ENCODE measurements at regions not wholly inside any gene's neighbourhood (a gene's known extent, or its start where the extent isn't known, plus 50 kb on each side); places are given as distances from the start of the nearest gene placed in this dataset.

- TF ChIP-seq CTCF (IDR thresholded peaks at IDR 0.05; ENCODE audit: borderline replicate concordance, control extremely low read depth, extremely low read depth, insufficient read depth, missing control alignments): no peak
- in situ Hi-C loops (cut with MboI; ENCODE audit: low sequenced_read_pairs, unreplicated experiment): no loop called here
- no peak for DNase-seq (ENCODE audit: low spot score)
Measured at GRCh38 chr16:35449663-35450062, 1990.3 kb downstream of the TP53TG3F start.

- TF ChIP-seq CTCF (IDR thresholded peaks at IDR 0.05; ENCODE audit: borderline replicate concordance, control extremely low read depth, extremely low read depth, insufficient read depth, missing control alignments): no peak
- no peak for DNase-seq (ENCODE audit: low spot score)
- in situ Hi-C loops (cut with MboI; ENCODE audit: low sequenced_read_pairs, unreplicated experiment): no loop called here
Measured at GRCh38 chr16:35450648-35451047, 1991.2 kb downstream of the TP53TG3F start.

GRCh38 chr16:35452471-35452870, 1993.1 kb downstream of the TP53TG3F start:
- DNase-seq (ENCODE audit: low spot score): no peak
- in situ Hi-C loops (cut with MboI; ENCODE audit: low sequenced_read_pairs, unreplicated experiment): no loop called here
- TF ChIP-seq CTCF (IDR thresholded peaks at IDR 0.05; ENCODE audit: borderline replicate concordance, control extremely low read depth, extremely low read depth, insufficient read depth, missing control alignments): no peak

- TF ChIP-seq CTCF (IDR thresholded peaks at IDR 0.05; ENCODE audit: borderline replicate concordance, control extremely low read depth, extremely low read depth, insufficient read depth, missing control alignments): no peak
- no peak for DNase-seq (ENCODE audit: low spot score)
- in situ Hi-C loops (cut with MboI; ENCODE audit: low sequenced_read_pairs, unreplicated experiment): no loop called here
Measured at GRCh38 chr16:35463358-35463757, 2003.9 kb downstream of the TP53TG3F start.

- no peak for TF ChIP-seq CTCF (IDR thresholded peaks at IDR 0.05; ENCODE audit: borderline replicate concordance, control extremely low read depth, extremely low read depth, insufficient read depth, missing control alignments)
- DNase-seq (ENCODE audit: low spot score): no peak
- in situ Hi-C loops (cut with MboI; ENCODE audit: low sequenced_read_pairs, unreplicated experiment): loop anchor here (25.0 kb wide), 1 partner anchor 107 kb away; no protein-coding TSS in a partner anchor
Measured at GRCh38 chr16:35480361-35480760, 2020.9 kb downstream of the TP53TG3F start.

- in situ Hi-C loops (cut with MboI; ENCODE audit: low sequenced_read_pairs, unreplicated experiment): loop anchor here (25.0 kb wide), 1 partner anchor 106 kb away; no protein-coding TSS in a partner anchor
- no peak for DNase-seq (ENCODE audit: low spot score)
- TF ChIP-seq CTCF (IDR thresholded peaks at IDR 0.05; ENCODE audit: borderline replicate concordance, control extremely low read depth, extremely low read depth, insufficient read depth, missing control alignments): no peak
Measured at GRCh38 chr16:35480988-35481387, 2021.6 kb downstream of the TP53TG3F start.

- DNase-seq (ENCODE audit: low spot score): no peak
- TF ChIP-seq CTCF (IDR thresholded peaks at IDR 0.05; ENCODE audit: borderline replicate concordance, control extremely low read depth, extremely low read depth, insufficient read depth, missing control alignments): no peak
- in situ Hi-C loops (cut with MboI; ENCODE audit: low sequenced_read_pairs, unreplicated experiment): loop anchor here (25.0 kb wide), 1 partner anchor 101 kb away; no protein-coding TSS in a partner anchor
Measured at GRCh38 chr16:35485915-35486314, 2026.5 kb downstream of the TP53TG3F start.

All from GM13976 (cell line).